HG03432 (cell line): ENCODE measurements at regions not wholly inside any gene's neighbourhood (a gene's known extent, or its start where the extent isn't known, plus 50 kb on each side); places are given as distances from the start of the nearest gene placed in this dataset.
"Not testable (repeated sequence)": the region's sequence is repeated elsewhere in the genome, so short reads cannot be mapped to it uniquely, and the experiment has no call there.

Experiments
- ATAC-seq: cut with Tn5 transposase; IDR thresholded peaks from one replicate; pipeline ENCODE4 v1.9.1; 2021; ENCODE audit warnings: mild to moderate bottlenecking, moderate library complexity; ENCODE audit not compliant: unreplicated experiment

GRCh38 chr2:109718139-109718538 lies 76.0 kb upstream of the RGPD5 start:
- ATAC-seq = no peak

- no peak for ATAC-seq
These were observed 74.2 kb upstream of the RGPD5 start for GRCh38 chr2:109719871-109720270.

- ATAC-seq = no peak
These were observed 73.6 kb upstream of the RGPD5 start for GRCh38 chr2:109720380-109721106.

GRCh38 chr2:109721135-109721534 lies 73.0 kb upstream of the RGPD5 start:
- no peak for ATAC-seq

GRCh38 chr2:109721626-109722025 lies 72.5 kb upstream of the RGPD5 start:
- no peak for ATAC-seq

- ATAC-seq = no peak
These were observed 72.1 kb upstream of the RGPD5 start for GRCh38 chr2:109722026-109722425.

GRCh38 chr2:109722640-109723039 lies 71.5 kb upstream of the RGPD5 start:
- ATAC-seq = not testable (repeated sequence)

- not testable (repeated sequence) for ATAC-seq
These were observed 71.0 kb upstream of the RGPD5 start for GRCh38 chr2:109723153-109723552.

GRCh38 chr2:109724533-109725460 lies 69.3 kb upstream of the RGPD5 start:
- no peak for ATAC-seq

GRCh38 chr2:109726379-109727270 lies 67.5 kb upstream of the RGPD5 start:
- no peak for ATAC-seq

- no peak for ATAC-seq
These were observed 66.1 kb upstream of the RGPD5 start for GRCh38 chr2:109727929-109728447.

- ATAC-seq = not testable (repeated sequence)
These were observed 60.4 kb upstream of the RGPD5 start for GRCh38 chr2:109733746-109734145.

- no peak for ATAC-seq
These were observed 57.8 kb upstream of the RGPD5 start for GRCh38 chr2:109736177-109736827.
